ENCODE measurements at regions not wholly inside any gene's neighbourhood (a gene's known extent, or its start where the extent isn't known, plus 50 kb on each side); places are given as distances from the start of the nearest gene placed in this dataset.

GRCh38 chr10:80729896-80730295 is 192.2 kb downstream of the SH2D4B start (continued):
- TF ChIP-seq BMI1 (IDR thresholded peaks at IDR 0.05; ENCODE audit: borderline replicate concordance), result no peak
- TF ChIP-seq, protein P1, sequence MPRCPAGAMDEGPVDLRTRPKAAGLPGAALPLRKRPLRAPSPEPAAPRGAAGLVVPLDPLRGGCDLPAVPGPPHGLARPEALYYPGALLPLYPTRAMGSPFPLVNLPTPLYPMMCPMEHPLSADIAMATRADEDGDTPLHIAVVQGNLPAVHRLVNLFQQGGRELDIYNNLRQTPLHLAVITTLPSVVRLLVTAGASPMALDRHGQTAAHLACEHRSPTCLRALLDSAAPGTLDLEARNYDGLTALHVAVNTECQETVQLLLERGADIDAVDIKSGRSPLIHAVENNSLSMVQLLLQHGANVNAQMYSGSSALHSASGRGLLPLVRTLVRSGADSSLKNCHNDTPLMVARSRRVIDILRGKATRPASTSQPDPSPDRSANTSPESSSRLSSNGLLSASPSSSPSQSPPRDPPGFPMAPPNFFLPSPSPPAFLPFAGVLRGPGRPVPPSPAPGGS (IDR thresholded peaks at IDR 0.05; ENCODE audit: borderline replicate concordance, insufficient read depth, low read depth, low read length, poor library complexity, severe bottlenecking), result no peak
- TF ChIP-seq MXI1 (IDR thresholded peaks at IDR 0.05; ENCODE audit: low read depth, low read length), result no peak

DNA sequence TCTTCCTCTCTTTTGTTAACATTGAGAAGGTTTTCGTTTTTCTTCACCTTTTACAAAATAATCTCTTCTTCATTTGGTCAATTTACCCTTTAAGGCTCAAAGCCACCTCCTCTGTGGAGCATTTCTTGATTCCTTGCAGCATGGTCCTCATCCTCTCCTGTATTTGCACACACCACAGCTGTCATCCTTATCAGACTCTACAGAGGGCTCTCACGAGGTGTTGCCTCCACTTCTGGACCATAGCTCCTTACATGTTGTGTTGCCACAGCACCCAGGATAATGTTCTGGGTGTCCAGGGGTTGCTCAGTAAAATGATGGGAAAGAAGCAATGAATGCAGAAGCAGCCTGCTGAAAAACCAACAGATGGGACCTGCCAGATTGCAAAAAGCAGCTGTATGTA is 192.8 kb downstream of the SH2D4B start:
- CTCF ChIA-PET, result no interaction called here
- FAIRE-seq, result no peak

More for the DNA sequence above, 192.8 kb downstream of the SH2D4B start:
- no TSS peak for BruUV-seq (replicated peaks)
- Histone ChIP-seq H3K27me3 (replicated peaks in 1 of 2; ENCODE audit: control insufficient read depth in 2 of 2, insufficient read depth in 2 of 2, low read length in 1 of 2) (no peaks in the 10 kb centered on the region), H3K9ac (ENCODE audit: control insufficient read depth, insufficient read depth, low read length) (no peak overlapping the region), H3K27ac (ENCODE audit: control insufficient read depth, insufficient read depth) (no peak overlapping the region), H3K4me1 (ENCODE audit: control insufficient read depth, insufficient read depth, low read length) (no peaks in the 10 kb centered on the region), H2AFZ (ENCODE audit: control insufficient read depth, low read depth, low read length) (no peak overlapping the region), H3K79me2 (ENCODE audit: control insufficient read depth, insufficient read depth, low read length) (no peaks in the 10 kb centered on the region), H4K20me1 (ENCODE audit: control insufficient read depth, insufficient read depth) (no peaks in the 10 kb centered on the region), H3K4me2 (ENCODE audit: control insufficient read depth, insufficient read depth) (no peak overlapping the region), H3K4me3 (no peak overlapping the region), H3K9me3 (replicated peaks; ENCODE audit: control insufficient read depth, insufficient read depth, low read length) (no peaks in the 10 kb centered on the region), H3K36me3 (ENCODE audit: control insufficient read depth in 2 of 2, insufficient read depth in 2 of 2, low read length in 1 of 2) (no peaks in the 10 kb centered on the region)
- no peak for ATAC-seq
- TF ChIP-seq, protein P2, sequence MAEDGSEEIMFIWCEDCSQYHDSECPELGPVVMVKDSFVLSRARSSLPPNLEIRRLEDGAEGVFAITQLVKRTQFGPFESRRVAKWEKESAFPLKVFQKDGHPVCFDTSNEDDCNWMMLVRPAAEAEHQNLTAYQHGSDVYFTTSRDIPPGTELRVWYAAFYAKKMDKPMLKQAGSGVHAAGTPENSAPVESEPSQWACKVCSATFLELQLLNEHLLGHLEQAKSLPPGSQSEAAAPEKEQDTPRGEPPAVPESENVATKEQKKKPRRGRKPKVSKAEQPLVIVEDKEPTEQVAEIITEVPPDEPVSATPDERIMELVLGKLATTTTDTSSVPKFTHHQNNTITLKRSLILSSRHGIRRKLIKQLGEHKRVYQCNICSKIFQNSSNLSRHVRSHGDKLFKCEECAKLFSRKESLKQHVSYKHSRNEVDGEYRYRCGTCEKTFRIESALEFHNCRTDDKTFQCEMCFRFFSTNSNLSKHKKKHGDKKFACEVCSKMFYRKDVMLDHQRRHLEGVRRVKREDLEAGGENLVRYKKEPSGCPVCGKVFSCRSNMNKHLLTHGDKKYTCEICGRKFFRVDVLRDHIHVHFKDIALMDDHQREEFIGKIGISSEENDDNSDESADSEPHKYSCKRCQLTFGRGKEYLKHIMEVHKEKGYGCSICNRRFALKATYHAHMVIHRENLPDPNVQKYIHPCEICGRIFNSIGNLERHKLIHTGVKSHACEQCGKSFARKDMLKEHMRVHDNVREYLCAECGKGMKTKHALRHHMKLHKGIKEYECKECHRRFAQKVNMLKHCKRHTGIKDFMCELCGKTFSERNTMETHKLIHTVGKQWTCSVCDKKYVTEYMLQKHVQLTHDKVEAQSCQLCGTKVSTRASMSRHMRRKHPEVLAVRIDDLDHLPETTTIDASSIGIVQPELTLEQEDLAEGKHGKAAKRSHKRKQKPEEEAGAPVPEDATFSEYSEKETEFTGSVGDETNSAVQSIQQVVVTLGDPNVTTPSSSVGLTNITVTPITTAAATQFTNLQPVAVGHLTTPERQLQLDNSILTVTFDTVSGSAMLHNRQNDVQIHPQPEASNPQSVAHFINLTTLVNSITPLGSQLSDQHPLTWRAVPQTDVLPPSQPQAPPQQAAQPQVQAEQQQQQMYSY (CRISPR knock-in tag; IDR thresholded peaks at IDR 0.05), result no peak
- TF ChIP-seq POLR2AphosphoS5 (IDR thresholded peaks at IDR 0.05; ENCODE audit: low read length) (no peak), STAT3 (IDR thresholded peaks at IDR 0.05; ENCODE audit: low read depth, low read length) (no peak), NR2C1 (IDR thresholded peaks at IDR 0.05) (no peak), SIN3A (IDR thresholded peaks at IDR 0.05; ENCODE audit: low read depth, low read length) (no peak)
- TF ChIP-seq, protein P3, sequence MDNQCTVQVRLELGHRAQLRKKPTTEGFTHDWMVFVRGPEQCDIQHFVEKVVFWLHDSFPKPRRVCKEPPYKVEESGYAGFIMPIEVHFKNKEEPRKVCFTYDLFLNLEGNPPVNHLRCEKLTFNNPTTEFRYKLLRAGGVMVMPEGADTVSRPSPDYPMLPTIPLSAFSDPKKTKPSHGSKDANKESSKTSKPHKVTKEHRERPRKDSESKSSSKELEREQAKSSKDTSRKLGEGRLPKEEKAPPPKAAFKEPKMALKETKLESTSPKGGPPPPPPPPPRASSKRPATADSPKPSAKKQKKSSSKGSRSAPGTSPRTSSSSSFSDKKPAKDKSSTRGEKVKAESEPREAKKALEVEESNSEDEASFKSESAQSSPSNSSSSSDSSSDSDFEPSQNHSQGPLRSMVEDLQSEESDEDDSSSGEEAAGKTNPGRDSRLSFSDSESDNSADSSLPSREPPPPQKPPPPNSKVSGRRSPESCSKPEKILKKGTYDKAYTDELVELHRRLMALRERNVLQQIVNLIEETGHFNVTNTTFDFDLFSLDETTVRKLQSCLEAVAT (IDR thresholded peaks at IDR 0.05), result no peak
- TF ChIP-seq, protein P4, sequence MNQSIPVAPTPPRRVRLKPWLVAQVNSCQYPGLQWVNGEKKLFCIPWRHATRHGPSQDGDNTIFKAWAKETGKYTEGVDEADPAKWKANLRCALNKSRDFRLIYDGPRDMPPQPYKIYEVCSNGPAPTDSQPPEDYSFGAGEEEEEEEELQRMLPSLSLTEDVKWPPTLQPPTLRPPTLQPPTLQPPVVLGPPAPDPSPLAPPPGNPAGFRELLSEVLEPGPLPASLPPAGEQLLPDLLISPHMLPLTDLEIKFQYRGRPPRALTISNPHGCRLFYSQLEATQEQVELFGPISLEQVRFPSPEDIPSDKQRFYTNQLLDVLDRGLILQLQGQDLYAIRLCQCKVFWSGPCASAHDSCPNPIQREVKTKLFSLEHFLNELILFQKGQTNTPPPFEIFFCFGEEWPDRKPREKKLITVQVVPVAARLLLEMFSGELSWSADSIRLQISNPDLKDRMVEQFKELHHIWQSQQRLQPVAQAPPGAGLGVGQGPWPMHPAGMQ (IDR thresholded peaks at IDR 0.05; ENCODE audit: borderline replicate concordance), result no peak
- ChIA-PET RAD21 (ENCODE audit: unreplicated experiment) (no interaction called here), POLR2A (no interaction called here), SMC1A (ENCODE audit: uncharacterized antibody, unreplicated experiment) (interaction anchor here (1.2 kb wide), 1 partner anchor 18 kb away, joined by 4 read pairs; no protein-coding TSS in a partner anchor)
- in situ Hi-C loops (cut with MboI) (no loop called here), intact Hi-C loops (cut with micrococcal nuclease; ENCODE audit: unreplicated experiment) (no loop called here)
- no peak for DNase-seq (ENCODE audit: low read depth, low spot score)
- 0% methylated on average over 2 of the region's 2 CpGs for WGBS (ENCODE audit: insufficient coverage, insufficient replicate concordance, low lambda C conversion rate, missing lambda C conversion rate)
